GM19023 (cell line): ENCODE measurements at regions not wholly inside any gene's neighbourhood (a gene's known extent, or its start where the extent isn't known, plus 50 kb on each side); places are given as distances from the start of the nearest gene placed in this dataset.
"Not testable (repeated sequence)": the region's sequence is repeated elsewhere in the genome, so short reads cannot be mapped to it uniquely, and the experiment has no call there.

ENCODE experiments used
- ATAC-seq: cut with Tn5 transposase; IDR thresholded peaks from one replicate; pipeline ENCODE4 v1.9.1; 2021; ENCODE audit warnings: mild to moderate bottlenecking, moderate library complexity; ENCODE audit not compliant: unreplicated experiment

DNA sequence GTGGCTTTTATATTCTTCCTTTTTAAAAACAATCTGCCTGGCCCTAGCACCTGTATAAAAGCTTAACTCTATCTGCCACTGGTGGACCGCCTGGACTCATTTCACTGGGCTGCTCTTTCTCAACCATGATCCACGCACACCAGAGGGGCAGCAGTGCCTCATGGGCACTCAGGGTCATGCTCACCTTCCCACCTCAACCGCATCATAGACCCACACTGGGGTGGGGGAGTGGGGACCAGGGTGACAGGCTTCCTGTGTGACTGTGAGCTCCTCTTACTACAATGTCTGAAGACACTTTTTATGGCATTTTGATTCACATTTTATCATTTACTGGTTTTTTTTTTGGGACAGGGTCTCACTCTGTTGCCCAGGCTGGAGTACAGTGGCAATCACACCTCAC is 4038.8 kb upstream of the TPTE start:
- ATAC-seq = not testable (repeated sequence)

DNA sequence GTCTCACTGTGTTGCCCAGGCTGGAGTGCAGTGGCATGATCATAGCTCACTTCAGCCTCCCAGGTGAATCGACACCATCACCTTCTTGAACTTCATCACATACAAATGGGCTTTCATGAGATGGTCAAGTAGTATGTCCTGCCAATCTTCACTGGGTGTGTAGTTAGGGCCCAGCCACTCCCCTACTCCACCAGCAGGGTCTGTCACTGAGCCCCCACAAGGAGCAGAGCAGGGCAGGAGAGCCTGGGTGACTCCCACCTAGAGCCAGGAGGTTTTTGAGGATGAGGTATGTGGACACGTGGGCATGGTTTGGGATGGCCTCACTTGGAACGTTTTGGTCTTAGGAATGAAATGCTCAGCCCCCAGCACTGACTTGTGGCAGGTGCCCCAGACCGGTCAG is 4037.7 kb upstream of the TPTE start:
- ATAC-seq = not testable (repeated sequence)

DNA sequence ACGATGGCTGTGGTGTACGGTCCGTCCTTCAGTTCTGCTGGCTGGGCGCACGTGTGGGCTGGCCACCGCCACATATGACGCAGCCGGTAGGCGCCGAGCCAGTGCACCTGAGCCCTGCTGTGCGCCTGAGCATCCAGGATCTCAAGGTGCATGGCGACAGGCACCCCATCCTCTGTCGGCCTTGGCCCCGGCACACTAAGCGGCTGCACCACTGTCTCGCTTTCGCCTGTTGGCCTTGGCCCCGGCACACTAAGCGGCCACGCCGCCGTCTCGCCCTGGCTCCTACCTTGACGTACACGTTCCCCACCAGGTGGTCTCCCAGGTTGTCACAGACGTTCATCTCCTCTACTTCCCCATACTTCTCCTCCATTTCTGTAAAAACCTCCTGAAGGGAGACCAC is 4034.6 kb upstream of the TPTE start:
- not testable (repeated sequence) for ATAC-seq

DNA sequence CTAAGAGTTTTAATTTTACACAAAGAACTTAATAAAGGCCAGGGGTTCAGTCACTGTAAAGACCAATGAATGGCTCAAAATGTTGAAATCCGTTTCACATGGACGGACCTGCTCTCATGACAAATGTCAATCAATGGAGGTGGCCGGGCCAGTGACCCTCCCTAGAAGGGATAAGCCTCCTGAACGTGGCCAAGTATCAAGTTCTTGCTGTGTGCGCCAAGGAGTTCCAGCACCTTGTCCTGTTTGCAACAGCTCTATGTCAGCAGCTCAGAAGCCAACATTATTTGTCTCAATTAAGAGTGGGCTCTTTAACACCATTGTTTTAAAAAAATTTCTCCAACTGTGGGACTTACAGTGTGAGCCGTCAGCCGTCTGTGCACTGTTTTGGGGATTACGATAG is 4028.7 kb upstream of the TPTE start:
- ATAC-seq = not testable (repeated sequence)

DNA sequence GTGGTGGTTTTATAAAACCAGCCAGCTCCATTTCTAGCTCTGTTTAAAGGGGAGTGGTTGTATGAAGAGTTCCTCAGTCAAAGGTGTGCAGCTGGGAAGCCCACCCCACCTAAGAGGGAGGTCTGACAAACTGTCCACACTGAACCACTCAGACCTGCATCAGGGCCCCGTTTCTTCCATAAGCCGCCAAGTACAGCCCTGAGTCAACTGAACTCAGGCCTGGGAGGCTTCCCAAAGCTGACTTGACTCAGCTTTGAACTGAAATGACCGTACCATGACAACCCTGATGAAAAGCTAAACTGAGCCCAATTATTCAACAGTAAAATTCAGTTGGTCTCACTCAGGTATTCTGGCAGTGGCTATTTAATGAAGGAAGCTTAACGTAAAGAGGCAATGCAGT is 4027.4 kb upstream of the TPTE start:
- ATAC-seq = not testable (repeated sequence)

DNA sequence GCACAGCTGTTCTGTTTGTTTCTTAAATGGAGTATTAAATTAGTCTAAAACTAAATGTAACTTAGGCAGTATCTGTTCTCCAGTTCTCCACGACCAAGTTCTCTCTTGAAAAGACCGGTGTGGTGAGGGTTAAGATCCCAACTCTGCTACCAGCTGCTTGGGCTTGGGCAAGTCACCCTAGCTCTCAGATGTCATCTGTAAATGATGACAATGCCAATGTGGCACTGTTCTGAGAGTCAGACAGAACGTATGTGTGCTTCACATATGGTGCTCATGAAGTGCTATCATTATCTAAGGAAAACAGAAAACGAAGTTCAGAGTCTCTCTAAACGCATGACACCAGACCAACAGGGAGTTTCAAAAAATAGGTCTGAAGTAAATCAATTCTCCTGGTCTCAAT is 4025.0 kb upstream of the TPTE start:
- not testable (repeated sequence) for ATAC-seq

DNA sequence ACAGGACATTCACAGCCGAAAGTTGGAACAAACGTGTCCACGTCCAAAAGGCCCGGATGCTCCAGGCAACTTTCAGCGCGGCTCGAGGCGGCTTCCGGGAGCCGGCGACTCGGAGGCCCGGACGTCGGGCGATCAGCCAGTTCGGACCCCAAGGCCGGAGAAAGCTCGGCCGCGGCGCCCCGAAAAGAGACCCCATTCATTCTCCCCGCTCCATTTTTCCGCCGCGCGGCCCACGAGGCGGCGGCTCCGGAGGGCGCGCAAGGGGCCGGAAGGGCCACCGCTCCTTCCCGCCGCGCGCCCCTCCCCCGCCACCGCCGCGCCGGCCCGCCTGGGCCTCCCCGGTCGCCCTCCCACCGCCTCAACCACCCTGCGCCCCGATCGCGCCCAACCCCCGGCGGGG is 4022.7 kb upstream of the TPTE start:
- ATAC-seq = peak; percentile 36

DNA sequence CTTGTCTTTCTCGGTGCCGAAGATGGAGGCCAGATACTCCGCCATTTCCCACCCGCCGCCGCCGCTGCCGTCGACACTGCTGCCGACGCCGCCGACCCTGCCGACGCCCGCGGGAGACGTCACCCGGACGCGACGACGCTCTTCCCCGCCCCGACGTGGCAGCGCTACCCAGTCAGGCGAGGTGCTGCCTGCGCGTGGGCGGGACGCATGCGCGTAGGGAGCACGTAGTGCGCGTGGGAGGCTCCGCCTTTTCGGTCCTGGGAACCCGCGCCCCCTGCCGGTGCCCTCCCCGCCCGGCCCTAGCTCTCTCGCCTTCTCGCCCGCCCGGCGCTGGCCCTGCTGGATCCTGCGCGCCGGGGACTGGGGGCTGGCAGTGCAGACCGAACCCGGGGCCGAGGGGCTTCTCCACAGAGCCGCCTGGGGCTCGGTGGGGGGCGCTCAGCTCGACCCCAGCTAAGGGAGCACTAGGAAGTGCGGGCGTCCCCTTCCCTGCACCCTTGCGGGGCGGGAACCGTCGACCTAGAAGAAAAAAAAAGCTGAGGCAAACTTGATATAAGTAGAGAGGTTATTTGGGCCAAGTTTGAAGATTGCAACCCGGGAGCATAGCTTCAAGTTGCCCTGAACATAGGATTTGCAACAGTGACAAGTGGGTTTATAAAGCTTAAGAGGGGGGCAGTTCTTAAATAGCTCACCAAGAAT is 4022.1 kb upstream of the TPTE start:
- peak; percentile 81 for ATAC-seq

DNA sequence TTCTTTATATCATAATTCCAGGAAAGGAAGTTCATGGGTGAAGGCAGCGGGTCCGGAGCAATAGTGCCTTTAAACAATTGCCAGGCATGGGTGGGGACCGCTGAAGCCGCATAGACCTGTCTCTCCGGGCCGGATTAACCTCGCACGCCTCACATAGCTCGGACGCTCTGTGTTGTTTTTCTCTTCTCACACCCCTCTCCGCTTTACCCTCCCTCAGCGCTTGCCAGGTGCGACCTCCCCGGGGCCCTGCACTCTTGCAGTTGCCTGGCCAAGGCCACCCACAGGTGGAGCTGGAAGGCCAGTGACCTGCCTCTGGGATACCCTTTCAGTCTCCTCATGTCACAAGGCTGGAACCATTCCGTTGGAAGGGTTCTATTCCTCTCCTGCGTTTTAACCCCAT is 4021.5 kb upstream of the TPTE start:
- not testable (repeated sequence) for ATAC-seq

DNA sequence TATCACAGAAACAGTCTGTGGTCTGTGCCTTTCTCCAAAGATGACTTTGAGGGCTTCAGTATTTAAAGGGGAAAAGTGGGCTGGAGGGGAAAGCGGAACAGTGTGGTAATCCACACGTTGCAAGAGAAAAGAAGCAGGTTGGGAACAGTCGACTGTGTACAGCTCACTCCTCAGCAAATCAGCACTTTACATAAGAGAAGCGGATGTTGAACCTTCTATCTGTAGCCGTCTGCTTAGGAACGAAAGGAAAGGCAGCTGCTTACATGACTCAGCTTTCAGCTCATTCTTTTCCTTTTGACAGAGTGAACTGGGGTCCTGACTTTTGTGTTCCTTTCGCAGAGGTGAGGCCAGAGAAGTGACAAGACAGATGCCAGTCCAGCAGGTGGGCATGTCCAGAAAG is 4020.7 kb upstream of the TPTE start:
- ATAC-seq = not testable (repeated sequence)

DNA sequence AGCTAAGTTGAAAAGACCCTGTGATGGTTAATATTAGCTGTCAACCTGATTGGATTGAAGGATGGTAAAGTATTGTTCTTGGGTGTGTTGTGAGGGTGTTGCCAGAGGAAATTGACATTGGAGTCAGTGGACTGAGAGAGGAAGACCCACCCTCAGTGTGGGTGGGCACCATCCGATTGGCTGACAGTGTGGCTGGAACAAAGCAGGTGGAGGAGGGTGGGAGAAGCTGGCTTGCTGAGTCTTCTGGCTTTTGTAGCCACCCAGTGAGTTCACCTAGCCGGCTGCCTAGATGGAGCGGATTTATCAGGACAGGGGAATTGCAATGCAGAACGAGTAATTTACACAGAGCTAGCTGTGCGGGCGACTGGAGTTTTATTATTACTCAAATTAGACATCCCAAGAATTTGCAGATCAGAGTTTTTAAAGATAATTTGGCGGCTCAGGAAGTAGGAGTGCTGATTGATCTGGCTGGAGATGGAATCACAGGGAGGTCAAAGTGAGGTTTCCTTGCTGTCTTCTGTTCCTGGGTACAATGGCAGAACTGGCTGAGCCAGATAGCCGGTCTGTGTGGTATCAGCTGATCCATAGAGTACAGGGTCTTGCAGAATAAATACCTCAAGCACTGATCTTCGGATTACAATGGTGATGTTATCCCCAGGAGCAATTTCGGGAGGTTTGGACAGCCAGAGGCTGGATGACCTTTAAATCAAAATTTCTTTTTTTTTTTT is 4015.1 kb upstream of the TPTE start:
- not testable (repeated sequence) for ATAC-seq

DNA sequence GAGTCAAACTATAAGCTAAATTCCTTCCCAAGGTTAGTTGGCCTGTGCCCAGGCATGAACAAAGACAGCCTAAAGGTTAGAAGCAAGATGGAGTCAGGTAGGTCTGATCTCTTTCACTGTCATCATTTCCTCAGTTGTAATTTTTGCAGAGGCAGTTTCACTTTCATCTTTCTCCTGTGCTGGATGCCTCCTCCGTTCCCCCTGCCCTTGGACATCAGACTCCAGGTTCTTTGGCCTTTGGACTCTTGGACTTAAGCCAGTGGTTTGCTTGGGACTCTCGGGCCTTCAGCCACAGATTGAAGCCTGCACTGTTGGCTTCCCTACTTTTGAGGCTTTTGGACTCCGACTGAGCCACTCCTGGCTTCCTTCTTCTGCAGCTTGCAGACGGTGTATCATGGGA is 4013.8 kb upstream of the TPTE start:
- ATAC-seq = not testable (repeated sequence)

DNA sequence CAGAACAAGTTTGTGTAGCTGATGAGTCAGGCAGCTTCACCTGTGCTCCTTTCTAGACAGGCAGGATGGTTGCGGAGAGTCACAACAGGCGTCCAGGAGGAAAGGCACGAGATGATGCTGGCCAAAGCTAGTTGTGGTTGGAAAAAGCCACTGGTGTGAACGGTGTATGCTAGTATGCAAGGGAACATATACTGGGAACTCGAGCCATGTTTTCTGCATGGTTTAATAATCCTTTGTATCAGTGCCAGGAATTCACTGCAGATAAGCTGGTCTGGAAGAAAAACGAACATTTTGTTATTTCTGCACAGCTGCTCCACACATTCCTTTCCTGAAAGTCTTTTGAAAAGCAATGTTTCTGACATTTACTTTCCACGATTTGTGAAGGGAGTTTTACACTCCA is 3999.6 kb upstream of the TPTE start:
- not testable (repeated sequence) for ATAC-seq

DNA sequence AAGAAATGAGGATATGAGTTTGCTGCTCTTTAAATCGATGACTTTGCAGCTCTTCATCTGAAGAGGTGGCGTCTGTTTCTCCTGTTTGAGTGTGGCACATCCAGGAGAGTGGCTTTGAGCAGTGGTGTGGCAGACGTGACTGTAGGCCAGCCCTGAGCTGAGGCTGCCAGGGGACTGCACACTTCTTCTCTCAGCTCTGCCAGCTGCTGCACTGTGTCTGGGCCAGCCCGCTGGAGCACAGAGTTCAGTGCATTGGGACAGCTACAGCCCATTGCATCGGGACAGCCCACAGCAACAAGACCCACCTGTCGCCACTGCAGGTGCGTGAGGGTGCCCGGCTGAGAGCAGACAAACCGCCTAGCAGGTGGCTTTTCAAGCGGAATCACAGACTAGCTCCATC is 3995.2 kb upstream of the TPTE start:
- not testable (repeated sequence) for ATAC-seq

DNA sequence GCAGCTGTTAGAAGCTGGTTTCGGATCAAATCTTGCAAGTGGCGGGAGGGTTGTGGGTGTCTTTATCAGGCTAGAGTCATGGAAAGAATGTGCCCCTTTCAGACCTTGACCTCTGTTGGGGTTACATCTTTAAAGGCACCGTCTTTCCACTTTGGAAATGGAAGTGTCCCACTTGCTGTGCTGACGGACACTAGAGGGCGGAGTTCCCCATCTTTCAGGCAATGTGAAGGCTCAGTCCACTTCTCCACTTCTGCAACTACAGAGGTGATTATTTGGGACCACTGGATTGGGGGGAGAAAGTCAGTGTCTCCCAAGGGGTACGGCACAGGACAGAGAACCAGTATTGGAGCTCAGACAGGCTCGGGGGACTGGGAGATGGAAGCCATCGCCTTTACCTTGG is 3990.7 kb upstream of the TPTE start:
- ATAC-seq = not testable (repeated sequence)

DNA sequence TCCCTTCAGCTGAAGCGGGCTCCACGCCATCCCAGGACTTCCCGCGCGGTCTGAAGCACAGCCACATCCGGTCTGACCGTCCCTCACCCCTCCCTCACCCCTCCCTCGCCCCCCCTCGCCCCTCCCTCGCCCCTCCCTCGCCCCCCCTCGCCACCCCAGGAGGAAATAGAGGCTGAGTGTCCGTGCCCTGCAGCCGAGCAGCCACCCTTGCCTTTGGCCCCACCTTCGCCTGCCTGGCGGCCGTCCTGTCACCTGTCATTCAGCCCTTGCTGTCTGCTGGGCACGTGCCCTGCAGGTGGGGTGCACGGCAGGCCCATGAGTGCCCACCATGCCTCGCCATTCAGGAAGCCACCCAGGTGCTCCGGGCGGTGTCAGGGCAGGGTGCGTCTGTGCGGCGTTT is 3988.1 kb upstream of the TPTE start:
- not testable (repeated sequence) for ATAC-seq

DNA sequence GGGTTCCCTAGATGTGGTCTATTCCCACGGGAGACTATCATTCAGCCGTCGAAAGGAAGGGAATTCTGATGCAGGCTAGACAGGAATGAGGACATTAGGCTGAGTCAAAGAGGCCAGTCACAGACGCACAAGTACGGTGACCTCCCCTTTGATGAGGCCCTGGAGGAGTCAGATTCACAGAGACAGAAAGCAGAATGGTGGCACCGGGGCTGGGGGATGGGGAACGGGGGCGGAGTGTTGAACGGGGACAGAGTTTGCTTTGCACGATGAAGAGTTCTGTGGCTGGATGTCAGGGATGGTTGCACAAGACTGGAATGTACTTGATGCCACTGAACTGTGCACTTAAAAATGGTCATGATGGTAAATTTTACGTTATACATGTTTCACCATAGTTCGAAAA is 3983.1 kb upstream of the TPTE start:
- ATAC-seq = not testable (repeated sequence)

DNA sequence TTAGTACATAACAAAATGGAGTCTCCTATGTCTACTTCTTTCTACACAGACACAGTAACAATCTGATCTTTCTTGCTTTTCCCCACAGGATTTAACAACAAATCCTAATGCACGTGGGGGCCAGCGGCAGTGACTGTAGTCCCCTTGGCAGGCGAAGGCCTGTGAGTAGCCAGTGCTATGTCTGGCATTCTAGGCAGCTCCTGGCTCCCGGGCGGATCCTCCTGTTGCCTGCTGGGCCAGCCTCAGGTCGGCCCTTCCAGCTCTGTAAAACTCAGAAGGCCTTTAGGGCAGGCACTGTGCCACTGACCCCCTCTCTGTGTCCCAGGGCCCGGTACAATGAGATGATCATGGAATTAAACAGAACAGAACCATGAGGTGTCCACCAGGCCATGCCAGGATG is 3981.7 kb upstream of the TPTE start:
- ATAC-seq = not testable (repeated sequence)

DNA sequence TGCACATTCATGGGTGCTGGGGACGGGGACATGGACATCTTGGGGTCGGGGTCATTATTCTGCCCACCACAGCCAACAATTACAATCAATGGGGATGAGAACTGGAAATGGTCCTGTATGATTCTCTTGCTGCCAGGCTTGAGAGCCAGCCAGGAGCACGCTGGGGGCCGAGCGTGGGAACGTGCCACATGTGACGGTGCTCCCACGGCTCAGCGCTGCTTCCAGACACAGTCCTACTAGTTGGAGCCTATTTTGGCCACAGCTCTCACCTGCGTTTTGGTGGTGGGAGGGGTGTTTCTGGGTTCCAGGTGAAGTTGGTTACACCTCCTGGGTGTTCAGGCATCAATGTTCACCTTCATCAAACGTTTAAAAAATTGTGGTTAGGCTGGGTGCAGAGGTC is 3980.3 kb upstream of the TPTE start:
- ATAC-seq = not testable (repeated sequence)

DNA sequence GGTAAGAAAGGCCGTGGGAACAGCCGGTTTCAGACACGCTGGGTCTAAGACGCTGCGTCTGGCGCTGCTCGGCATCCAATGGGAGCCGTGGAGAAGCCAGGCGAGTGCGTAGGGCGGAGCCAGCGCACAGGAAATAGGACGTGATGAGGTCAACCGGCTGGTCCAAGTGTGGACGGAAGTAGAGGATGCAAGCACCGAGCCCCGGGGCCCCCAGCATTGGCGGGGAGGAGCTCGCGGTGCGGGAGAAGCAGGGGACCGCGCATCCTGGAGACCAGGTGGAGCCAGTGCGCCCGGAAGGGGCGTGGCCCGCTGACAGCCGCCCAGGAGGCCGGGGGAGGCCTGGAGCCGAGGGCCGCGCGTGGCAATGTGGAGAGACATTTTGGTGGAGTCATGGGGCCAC is 3976.1 kb upstream of the TPTE start:
- not testable (repeated sequence) for ATAC-seq

DNA sequence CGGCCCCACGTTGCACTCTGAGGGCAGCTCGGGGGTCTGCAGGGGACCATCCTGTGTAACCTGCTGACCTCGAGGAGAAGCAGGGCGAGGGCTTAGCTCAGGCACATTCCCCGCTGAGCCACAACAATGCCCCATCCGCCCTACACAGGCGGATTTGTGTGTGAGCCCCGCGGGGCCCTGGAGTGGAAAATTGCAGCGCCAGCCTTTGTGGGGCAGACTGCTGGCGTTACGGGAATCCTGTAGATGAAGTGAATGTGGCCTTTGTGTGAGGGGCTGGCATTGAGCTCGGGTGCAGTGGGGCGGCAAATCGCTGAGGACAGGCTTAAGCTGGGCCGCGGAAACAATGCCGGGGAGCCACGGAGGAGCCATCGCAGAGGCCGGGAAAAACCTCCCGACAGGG is 3970.3 kb upstream of the TPTE start:
- ATAC-seq = not testable (repeated sequence)
